ENCODE measurements at regions not wholly inside any gene's neighbourhood (a gene's known extent, or its start where the extent isn't known, plus 50 kb on each side); places are given as distances from the start of the nearest gene placed in this dataset.
"Not testable (repeated sequence)": the region's sequence is repeated elsewhere in the genome, so short reads cannot be mapped to it uniquely, and the experiment has no call there.

- Histone ChIP-seq H3K36me3 (ENCODE audit: control insufficient read depth in 4 of 4, insufficient read depth in 3 of 4, low read depth in 1 of 4, low read length in 3 of 4) (no peaks in the 10 kb centered on the region), H3K9me3 (ENCODE audit: control insufficient read depth in 4 of 4, low read length in 3 of 4) (no peaks in the 10 kb centered on the region), H3K27me3 (ENCODE audit: control insufficient read depth in 4 of 4, insufficient read depth in 4 of 4, low read length in 3 of 4) (no peaks in the 10 kb centered on the region), H3K4me3 (ENCODE audit: low read depth in 1 of 3, low read length in 3 of 3) (no peak overlapping the region), H3K9ac (ENCODE audit: low read depth in 1 of 2, low read length in 2 of 2) (no peak overlapping the region), H3K4me1 (ENCODE audit: control insufficient read depth in 4 of 4, insufficient read depth in 4 of 4, low read length in 3 of 4) (no peaks in the 10 kb centered on the region), H3K27ac (ENCODE audit: low read depth in 1 of 2, low read length in 2 of 2) (no peak overlapping the region)
- no peak for DNase-seq (ENCODE audit: low spot score)
- whole genome bisulfite sequencing: 81% methylated on average over 5 of the region's 5 CpGs
- no peak for TF ChIP-seq JUND (IDR thresholded peaks at IDR 0.05)
- TF ChIP-seq FOXA1 (IDR thresholded peaks at IDR 0.05): no peak
These were observed 278.9 kb upstream of the PCDH9 start for GRCh38 chr13:67509018-67509417.

- H3K9ac ChIP-seq (ENCODE audit: low read depth in 1 of 2, low read length in 2 of 2); DNase-seq (ENCODE audit: low spot score): not testable (repeated sequence)
- WGBS: 45% methylated on average over 1 of the region's 1 CpG
These were observed 278.1 kb upstream of the PCDH9 start for GRCh38 chr13:67508275-67508674.

GRCh38 chr13:67506407-67506806 lies 276.3 kb upstream of the PCDH9 start:
- no peaks in the 10 kb centered on the region for H3K9me3 ChIP-seq (ENCODE audit: control insufficient read depth in 4 of 4, low read length in 3 of 4)
- no peak overlapping the region for H3K27ac ChIP-seq (ENCODE audit: low read depth in 1 of 2, low read length in 2 of 2)
- H3K27me3 ChIP-seq (ENCODE audit: control insufficient read depth in 4 of 4, insufficient read depth in 4 of 4, low read length in 3 of 4): no peaks in the 10 kb centered on the region
- no peak for TF ChIP-seq YY1 (IDR thresholded peaks at IDR 0.05)
- no peak for TF ChIP-seq ZBTB33 (IDR thresholded peaks at IDR 0.05)
- TF ChIP-seq RXRA (IDR thresholded peaks at IDR 0.05): no peak
- TF ChIP-seq REST (IDR thresholded peaks at IDR 0.05): no peak
- TF ChIP-seq ATF3 (IDR thresholded peaks at IDR 0.05): no peak
- no peak for TF ChIP-seq EGR1 (IDR thresholded peaks at IDR 0.05; ENCODE audit: low read depth in 2 of 2)
- no peak for TF ChIP-seq SP1 (IDR thresholded peaks at IDR 0.05)
- TF ChIP-seq HNF4A (conservative IDR thresholded peaks at IDR 0.05): no peak
- no peak for TF ChIP-seq TAF1 (conservative IDR thresholded peaks at IDR 0.05)
- no peak for TF ChIP-seq GABPA (IDR thresholded peaks at IDR 0.05 in 1 of 2, conservative IDR thresholded peaks at IDR 0.05 in 1 of 2)
- TF ChIP-seq JUND (IDR thresholded peaks at IDR 0.05): no peak
- no peak for TF ChIP-seq RAD21 (IDR thresholded peaks at IDR 0.05)
- TF ChIP-seq HNF4G (IDR thresholded peaks at IDR 0.05): no peak
- TF ChIP-seq MAX (IDR thresholded peaks at IDR 0.05): no peak
- TF ChIP-seq NR2F2 (IDR thresholded peaks at IDR 0.05): no peak
- no peak for TF ChIP-seq FOXA1 (IDR thresholded peaks at IDR 0.05)
- TF ChIP-seq CTCF (IDR thresholded peaks at IDR 0.05; ENCODE audit: low read depth, low read length, missing input control): no peak
- no peak overlapping the region for H3K4me3 ChIP-seq (ENCODE audit: low read depth in 1 of 3, low read length in 3 of 3)
- H3K4me1 ChIP-seq (ENCODE audit: control insufficient read depth in 4 of 4, insufficient read depth in 4 of 4, low read length in 3 of 4): no peaks in the 10 kb centered on the region
- H3K9ac ChIP-seq (ENCODE audit: low read depth in 1 of 2, low read length in 2 of 2): no peak overlapping the region
- H3K36me3 ChIP-seq (ENCODE audit: control insufficient read depth in 4 of 4, insufficient read depth in 3 of 4, low read depth in 1 of 4, low read length in 3 of 4): no peaks in the 10 kb centered on the region
- no peak for DNase-seq (ENCODE audit: low spot score)

More at GRCh38 chr13:67508275-67508674, 278.1 kb upstream of the PCDH9 start:
- H3K27ac ChIP-seq (ENCODE audit: low read depth in 1 of 2, low read length in 2 of 2); H3K36me3 ChIP-seq (ENCODE audit: control insufficient read depth in 4 of 4, insufficient read depth in 3 of 4, low read depth in 1 of 4, low read length in 3 of 4); H3K4me1 ChIP-seq (ENCODE audit: control insufficient read depth in 4 of 4, insufficient read depth in 4 of 4, low read length in 3 of 4); H3K27me3 ChIP-seq (ENCODE audit: control insufficient read depth in 4 of 4, insufficient read depth in 4 of 4, low read length in 3 of 4); H3K4me3 ChIP-seq (ENCODE audit: low read depth in 1 of 3, low read length in 3 of 3); H3K9me3 ChIP-seq (ENCODE audit: control insufficient read depth in 4 of 4, low read length in 3 of 4): not testable (repeated sequence)
